Endothelial cell of umbilical vein (primary cell): ENCODE measurements at regions not wholly inside any gene's neighbourhood (a gene's known extent, or its start where the extent isn't known, plus 50 kb on each side); places are given as distances from the start of the nearest gene placed in this dataset.

Experiments
- BruUV-seq: library from RNA; stranded (reverse); fragments of 400-500 nt; replicated peaks from 2 replicates; lab custom pipeline; 2021; lab: Mats Ljungman, UMichigan
- CTCF ChIA-PET: fragments of 300-600, 350-600 bp; sonication (Branson Sonifier 250); formaldehyde crosslinking; loops from one replicate; lab custom pipeline; 2021; ENCODE audit warnings: antibody characterized with exemption, inconsistent platforms; lab: Charles Lee
- POLR2A ChIA-PET: fragments of 300-600, 350-600 bp; sonication (Branson Sonifier 250); formaldehyde crosslinking; loops from one replicate; lab custom pipeline; 2021; ENCODE audit warnings: antibody characterized with exemption, inconsistent platforms; lab: Charles Lee
- DNase-seq: peaks from one replicate; pipeline ENCODE4 v3.0.0-alpha.2; 2011; ENCODE audit warnings: low read depth, low spot score
- FAIRE-seq: peaks from 2 replicates; lab custom pipeline; 2011; peaks lifted over from hg19 to GRCh38; lab: Jason Lieb, UNC
- H2AFZ ChIP-seq: 2 replicates; pipeline ENCODE4 v1.6.0; 2012; ENCODE audit warnings: low read depth, low read length, control low read depth, inconsistent platforms
- H3K27ac ChIP-seq: 2 replicates; pipeline ENCODE4 v1.5.1; 2011; ENCODE audit warnings: low read depth, mild to moderate bottlenecking, control low read depth, low read length, moderate library complexity; ENCODE audit not compliant: insufficient read depth
- H3K27me3 ChIP-seq, 2 experiments: 2 replicates each; pipeline versions ENCODE4 v1.6.0 to v1.6.1; 2011; ENCODE audit warnings: low read length in 2 of 2, mixed read lengths in 1 of 2; ENCODE audit not compliant: control insufficient read depth in 2 of 2, insufficient read depth in 2 of 2
- H3K36me3 ChIP-seq, 2 experiments: 2 replicates in 1 of 2; 3 replicates in 1 of 2; pipeline ENCODE4 v1.5.1; 2011; ENCODE audit warnings: low read length in 2 of 2, mild to moderate bottlenecking in 1 of 2, moderate library complexity in 1 of 2; ENCODE audit not compliant: control insufficient read depth in 2 of 2, insufficient read depth in 2 of 2; ENCODE audit errors: extremely low read depth in 1 of 2
- H3K4me1 ChIP-seq: 3 replicates; pipeline ENCODE4 v1.5.1; 2011; ENCODE audit warnings: mild to moderate bottlenecking, low read length; ENCODE audit not compliant: control insufficient read depth, insufficient read depth; ENCODE audit errors: extremely low read depth
- H3K4me2 ChIP-seq: 2 replicates; pipeline ENCODE4 v1.6.1; 2011; ENCODE audit warnings: low read length, control low read depth, mixed read lengths; ENCODE audit not compliant: insufficient read depth
- H3K4me3 ChIP-seq, 3 experiments: fragments of 200-600 bp in 1 of 3; sonication (generic), shearing (Covaris generic) in 1 of 3; replicated peaks in 1 of 3; 2 replicates each; pipeline ENCODE4 v1.5.1; 2011 to 2016; ENCODE audit warnings: control low read depth in 3 of 3, low read length in 3 of 3, mild to moderate bottlenecking in 2 of 3, inconsistent platforms in 1 of 3, low read depth in 1 of 3, moderate library complexity in 1 of 3; ENCODE audit not compliant: insufficient read depth in 1 of 3
- H3K79me2 ChIP-seq: 2 replicates; pipeline ENCODE4 v1.6.0; 2012; ENCODE audit warnings: low read length, inconsistent platforms; ENCODE audit not compliant: control insufficient read depth, insufficient read depth
- H3K9ac ChIP-seq: replicated peaks from 2 replicates; pipeline ENCODE3; 2011; ENCODE audit warnings: low read length, control low read depth; ENCODE audit not compliant: insufficient read depth; ENCODE audit errors: extremely low read depth
- H3K9me1 ChIP-seq: replicated peaks from 3 replicates; pipeline ENCODE4 v1.6.0; 2011; ENCODE audit warnings: mild to moderate bottlenecking, low read length; ENCODE audit not compliant: control insufficient read depth, insufficient read depth; ENCODE audit errors: extremely low read depth
- H3K9me3 ChIP-seq: replicated peaks from 2 replicates; pipeline ENCODE4 v1.5.1; 2012; ENCODE audit warnings: low read length, inconsistent platforms; ENCODE audit not compliant: control insufficient read depth, insufficient read depth
- H4K20me1 ChIP-seq: replicated peaks from 2 replicates; pipeline ENCODE3; 2011; ENCODE audit warnings: mild to moderate bottlenecking, low read length; ENCODE audit not compliant: control insufficient read depth, insufficient read depth; ENCODE audit errors: extremely low read depth
- EZH2 ChIP-seq: IDR thresholded peaks from 2 replicates; pipeline ENCODE4 v1.6.1; 2012; ENCODE audit warnings: borderline replicate concordance, low read depth, mild to moderate bottlenecking, moderate library complexity, low read length, inconsistent platforms; ENCODE audit not compliant: severe bottlenecking
- FOS ChIP-seq: IDR thresholded peaks from 2 replicates; pipeline ENCODE4 v1.6.1; 2011; ENCODE audit warnings: mild to moderate bottlenecking, low read length, moderate library complexity, borderline replicate concordance; ENCODE audit not compliant: insufficient read depth
- GATA2 ChIP-seq: IDR thresholded peaks from 2 replicates; pipeline ENCODE4 v1.7.0; 2011; ENCODE audit warnings: low read depth, mild to moderate bottlenecking, moderate library complexity, mixed read lengths, low read length; ENCODE audit not compliant: insufficient read length, insufficient read depth
- JUN ChIP-seq: IDR thresholded peaks from 2 replicates; pipeline ENCODE4 v1.6.1; 2011; ENCODE audit warnings: borderline replicate concordance, low read depth; ENCODE audit not compliant: insufficient read length, insufficient read depth
- MYC ChIP-seq: IDR thresholded peaks from one replicate; pipeline ENCODE4 v1.6.1; 2011; ENCODE audit warnings: mild to moderate bottlenecking, low read depth, low read length
- POLR2A ChIP-seq: IDR thresholded peaks from 2 replicates; pipeline ENCODE4 v1.6.1; 2012; ENCODE audit warnings: low read depth, mild to moderate bottlenecking, control low read depth, low read length
- POLR2AphosphoS5 ChIP-seq: IDR thresholded peaks from 2 replicates; pipeline ENCODE4 v1.6.1; 2012; ENCODE audit warnings: low read depth, mild to moderate bottlenecking, control low read depth, low read length, moderate library complexity; ENCODE audit not compliant: insufficient read depth
- dilution Hi-C: fragments of 300-500 bp; cut with MboI; formaldehyde crosslinking; loops from one replicate; pipeline ENCODE4 v1.15.0; 2019; ENCODE audit warnings: low sequenced_read_pairs; ENCODE audit not compliant: extremely low pct_ligation_motif_present
- intact Hi-C: fragments of 100-400 bp; cut with micrococcal nuclease; formaldehyde crosslinking; loops from one replicate; pipeline ENCODE4 v1.10.0; 2022
- TF ChIP-seq, protein P1 (sequence below): IDR thresholded peaks from 2 replicates; pipeline ENCODE4 v1.6.1; 2011; ENCODE audit not compliant: insufficient read depth, insufficient read length
- TF ChIP-seq, protein P2 (sequence below), 2 donors: IDR thresholded peaks; 1 replicate in 1 of 2; 2 replicates in 1 of 2; pipeline ENCODE4 v1.5.1; 2011; ENCODE audit warnings: low read length in 2 of 2, mild to moderate bottlenecking in 2 of 2, moderate library complexity in 2 of 2, control low read depth in 1 of 2, inconsistent platforms in 1 of 2, low read depth in 1 of 2; ENCODE audit not compliant: insufficient read depth in 1 of 2; ENCODE audit errors: extremely low read depth in 1 of 2

DNA sequence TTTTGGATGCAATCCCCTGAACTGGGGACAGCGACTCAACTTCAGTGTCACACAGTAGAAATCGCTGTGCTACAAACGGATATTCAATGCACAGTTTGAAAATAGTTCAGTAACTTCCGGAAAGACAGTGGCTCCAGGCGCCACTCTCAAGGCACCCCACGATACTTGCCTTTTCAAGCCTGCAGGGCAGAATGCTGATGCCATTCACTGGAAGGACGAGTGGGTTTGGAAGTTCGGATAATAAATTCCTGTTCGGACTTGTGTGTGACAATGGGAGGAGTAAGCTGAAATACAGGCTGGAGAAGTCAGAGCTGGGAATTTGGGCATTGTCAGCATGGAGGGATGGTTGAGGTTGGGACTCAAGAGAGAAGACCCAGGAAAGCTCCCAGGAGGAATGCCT is 64.3 kb upstream of the HELT start:
- H3K27me3 ChIP-seq: no peaks in the 10 kb centered on the region
- H3K27ac ChIP-seq: no peak overlapping the region
- intact Hi-C loops (no loop called here), dilution Hi-C loops (no loop called here)
- no peaks in the 10 kb centered on the region for H4K20me1 ChIP-seq
- ChIA-PET CTCF (interaction anchor here (0.5 kb wide), 1 partner anchor 187 kb away, joined by 3 read pairs; no protein-coding TSS in a partner anchor), POLR2A (no interaction called here)
- H3K79me2 ChIP-seq: no peaks in the 10 kb centered on the region
- no peaks in the 10 kb centered on the region for H3K9me3 ChIP-seq
- no peaks in the 10 kb centered on the region for H3K4me1 ChIP-seq
- no peaks in the 10 kb centered on the region for H3K36me3 ChIP-seq
- no peak overlapping the region for H3K9ac ChIP-seq
- no peak overlapping the region for H3K4me3 ChIP-seq
- FAIRE-seq (no peak), DNase-seq (no peak)
- no peaks in the 10 kb centered on the region for H3K9me1 ChIP-seq
- no TSS peak for BruUV-seq
- TF ChIP-seq GATA2: no peak
- TF ChIP-seq JUN: no peak
- no peak for TF ChIP-seq EZH2
- no peak for TF ChIP-seq MYC
- TF ChIP-seq, protein P1, sequence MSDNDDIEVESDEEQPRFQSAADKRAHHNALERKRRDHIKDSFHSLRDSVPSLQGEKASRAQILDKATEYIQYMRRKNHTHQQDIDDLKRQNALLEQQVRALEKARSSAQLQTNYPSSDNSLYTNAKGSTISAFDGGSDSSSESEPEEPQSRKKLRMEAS: no peak
- TF ChIP-seq, protein P2, sequence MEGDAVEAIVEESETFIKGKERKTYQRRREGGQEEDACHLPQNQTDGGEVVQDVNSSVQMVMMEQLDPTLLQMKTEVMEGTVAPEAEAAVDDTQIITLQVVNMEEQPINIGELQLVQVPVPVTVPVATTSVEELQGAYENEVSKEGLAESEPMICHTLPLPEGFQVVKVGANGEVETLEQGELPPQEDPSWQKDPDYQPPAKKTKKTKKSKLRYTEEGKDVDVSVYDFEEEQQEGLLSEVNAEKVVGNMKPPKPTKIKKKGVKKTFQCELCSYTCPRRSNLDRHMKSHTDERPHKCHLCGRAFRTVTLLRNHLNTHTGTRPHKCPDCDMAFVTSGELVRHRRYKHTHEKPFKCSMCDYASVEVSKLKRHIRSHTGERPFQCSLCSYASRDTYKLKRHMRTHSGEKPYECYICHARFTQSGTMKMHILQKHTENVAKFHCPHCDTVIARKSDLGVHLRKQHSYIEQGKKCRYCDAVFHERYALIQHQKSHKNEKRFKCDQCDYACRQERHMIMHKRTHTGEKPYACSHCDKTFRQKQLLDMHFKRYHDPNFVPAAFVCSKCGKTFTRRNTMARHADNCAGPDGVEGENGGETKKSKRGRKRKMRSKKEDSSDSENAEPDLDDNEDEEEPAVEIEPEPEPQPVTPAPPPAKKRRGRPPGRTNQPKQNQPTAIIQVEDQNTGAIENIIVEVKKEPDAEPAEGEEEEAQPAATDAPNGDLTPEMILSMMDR (IDR thresholded peaks at IDR 0.05; ENCODE audit: extremely low read depth in 1 of 2, insufficient read depth in 1 of 2, low read depth in 1 of 2, low read length in 2 of 2): no peak
- TF ChIP-seq FOS: no peak
- TF ChIP-seq POLR2AphosphoS5: no peak
- TF ChIP-seq POLR2A: no peak
- H2AFZ ChIP-seq: no peak overlapping the region
- no peak overlapping the region for H3K4me2 ChIP-seq
